GM12891 (cell line): ENCODE measurements at regions not wholly inside any gene's neighbourhood (a gene's known extent, or its start where the extent isn't known, plus 50 kb on each side); places are given as distances from the start of the nearest gene placed in this dataset.

Experiments
- PAX5 ChIP-seq: IDR thresholded peaks from 2 replicates; pipeline ENCODE4 v1.6.1; 2011; ENCODE audit warnings: low read length, moderate library complexity, mild to moderate bottlenecking; ENCODE audit not compliant: insufficient read depth, severe bottlenecking
- POLR2A ChIP-seq: IDR thresholded peaks from 2 replicates; pipeline ENCODE4 v1.6.1; 2011; ENCODE audit warnings: low read depth, low read length, control low read depth
- POLR2AphosphoS5 ChIP-seq: IDR thresholded peaks from 2 replicates; pipeline ENCODE4 v1.6.1; 2011; ENCODE audit warnings: low read depth, low read length, control low read depth
- POU2F2 ChIP-seq: IDR thresholded peaks from 2 replicates; pipeline ENCODE4 v1.6.1; 2011; ENCODE audit warnings: low read depth, mild to moderate bottlenecking, control low read depth, low read length, moderate library complexity
- TAF1 ChIP-seq: IDR thresholded peaks from 2 replicates; pipeline ENCODE4 v1.6.1; 2011; ENCODE audit warnings: low read depth, low read length, control low read depth

DNA sequence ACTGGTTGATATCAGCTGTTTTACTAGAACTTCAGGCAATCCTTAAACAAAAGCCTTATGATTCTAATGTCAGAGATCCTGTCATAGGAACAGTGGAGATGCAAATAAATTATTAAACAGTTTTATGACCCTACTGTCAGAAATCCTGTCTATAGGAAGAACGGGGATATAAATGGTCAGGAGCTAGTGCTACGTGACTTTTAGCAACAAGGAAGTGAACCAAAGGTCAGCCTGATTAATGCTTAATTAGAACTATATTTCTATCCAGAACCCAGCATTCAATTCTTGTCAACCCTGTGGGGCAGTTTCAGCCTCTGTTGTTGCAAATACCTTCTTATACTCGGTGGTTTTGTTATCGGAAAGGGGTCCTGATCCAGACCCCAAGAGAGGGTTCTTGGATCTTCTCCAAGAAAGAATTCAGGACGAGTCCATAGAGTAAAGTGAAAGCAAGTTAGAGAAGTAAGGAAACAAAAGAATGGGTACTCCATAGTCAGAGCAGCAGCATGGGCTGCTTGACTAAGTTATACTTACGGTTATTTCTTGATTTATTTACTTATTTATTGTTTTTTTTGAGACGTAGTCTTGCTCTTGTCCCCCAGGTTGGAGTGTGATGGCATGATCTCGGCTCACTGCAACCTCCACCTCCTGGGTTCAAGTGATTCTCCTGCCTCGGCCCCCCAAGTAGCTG is 59.9 kb upstream of the RNU6-1 start:
- TF ChIP-seq POLR2A (no peak), TAF1 (no peak), POU2F2 (no peak), POLR2AphosphoS5 (no peak), PAX5 (no peak)
